Right atrium auricular region (tissue), 2 donors: ENCODE measurements at regions not wholly inside any gene's neighbourhood (a gene's known extent, or its start where the extent isn't known, plus 50 kb on each side); places are given as distances from the start of the nearest gene placed in this dataset.

Experiments used
- DNase-seq: peaks from one replicate; pipeline ENCODE4 v3.0.0-alpha.2; 2019; ENCODE audit warnings: low spot score
- H3K27ac ChIP-seq, 2 donors: fragments of 200-600 bp; sonication (generic); 1 replicate in 1 of 2; 2 replicates in 1 of 2; pipeline ENCODE4 v1.5.1; 2016 to 2019
- H3K27me3 ChIP-seq, 2 donors: fragments of 200-600 bp; sonication (generic); one replicate each; pipeline versions ENCODE4 v1.5.1 to v1.6.0; 2017 to 2019
- H3K36me3 ChIP-seq: fragments of 200-600 bp; sonication (generic); one replicate; pipeline ENCODE4 v1.5.1; 2016
- H3K4me1 ChIP-seq, 2 donors: fragments of 200-600 bp; sonication (generic); one replicate each; pipeline versions ENCODE4 v1.5.1 to v1.6.0; 2017 to 2019
- H3K4me3 ChIP-seq, 2 donors: fragments of 200-600 bp; sonication (generic); 1 replicate in 1 of 2; 2 replicates in 1 of 2; pipeline ENCODE4 v1.5.1; 2017 to 2019; ENCODE audit warnings: mild to moderate bottlenecking in 1 of 2, moderate library complexity in 1 of 2
- H3K9me3 ChIP-seq, 2 donors: fragments of 200-600 bp; sonication (generic); one replicate each; pipeline ENCODE4 v1.5.1; 2019
- CTCF ChIP-seq, 2 donors: fragments of 200-600 bp; sonication (generic); IDR thresholded peaks; one replicate each; pipeline ENCODE4 v1.5.1; 2019; ENCODE audit warnings: antibody characterized with exemption in 2 of 2

GRCh38 chr18:29154758-29155725, 978.1 kb upstream of the CDH2 start:
- H3K36me3 ChIP-seq = no peaks in the 10 kb centered on the region
- no peak overlapping the region for H3K27ac ChIP-seq
- DNase-seq = no peak

DNA sequence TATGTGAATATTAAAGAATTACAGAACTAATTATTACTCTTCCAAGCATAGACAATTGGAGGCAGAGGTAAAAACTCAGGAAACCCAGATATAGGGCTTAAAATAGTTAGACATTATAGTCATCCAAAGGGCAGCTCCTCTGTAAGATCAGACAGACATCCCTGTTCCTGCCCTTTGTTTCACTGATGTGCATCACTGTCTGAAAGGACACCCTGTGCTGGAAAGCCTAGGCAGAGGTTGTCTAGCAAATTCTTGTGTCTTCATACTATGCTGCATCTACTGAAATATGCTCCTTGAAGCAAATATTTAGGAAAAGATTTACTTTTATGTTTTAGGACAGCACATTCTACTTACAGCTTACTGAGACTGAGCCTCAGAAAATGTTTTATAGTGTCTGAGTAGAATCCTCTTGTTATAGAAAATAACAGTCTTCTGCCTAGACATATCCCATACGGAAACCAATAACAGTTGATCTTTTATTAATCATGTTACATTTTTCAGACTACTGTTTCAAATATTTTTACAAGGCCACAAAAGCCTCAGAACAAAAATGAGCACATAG, 977.3 kb upstream of the CDH2 start:
- Histone ChIP-seq H3K27me3 (no peaks in the 10 kb centered on the region), H3K4me3 (no peak overlapping the region), H3K9me3 (no peaks in the 10 kb centered on the region), H3K27ac (no peak overlapping the region), H3K36me3 (no peaks in the 10 kb centered on the region), H3K4me1 (peaks cover 0 to 4% of the 10 kb centered on the region in 2 donors)
- DNase-seq = no peak
- no peak for TF ChIP-seq CTCF (IDR thresholded peaks at IDR 0.05)

More at GRCh38 chr18:29154758-29155725, 978.1 kb upstream of the CDH2 start:
- Histone ChIP-seq H3K9me3 (no peaks in the 10 kb centered on the region), H3K27me3 (no peaks in the 10 kb centered on the region), H3K4me3 (no peak overlapping the region), H3K4me1 (peaks cover 0 to 4% of the 10 kb centered on the region in 2 donors)
- no peak for TF ChIP-seq CTCF (IDR thresholded peaks at IDR 0.05)

DNA sequence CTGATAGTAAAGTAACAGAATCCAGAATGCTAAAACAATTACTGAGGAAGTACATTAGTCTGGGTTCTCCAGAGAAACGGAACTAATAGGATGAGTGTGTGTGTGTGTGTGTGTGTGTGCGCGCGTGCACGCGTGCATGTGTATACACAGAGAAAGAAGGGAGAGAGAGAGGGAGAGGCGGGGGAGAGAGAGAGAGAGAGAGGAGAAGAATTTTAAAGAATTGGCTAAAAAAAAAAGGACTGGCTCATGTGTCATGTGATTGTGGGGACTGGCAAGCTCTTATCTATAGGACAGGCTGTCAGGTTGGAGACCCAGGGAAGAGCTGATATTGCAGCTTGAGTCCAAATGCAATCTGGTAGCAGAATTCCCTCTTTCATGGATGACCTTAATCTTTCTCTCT, 976.2 kb upstream of the CDH2 start:
- H3K4me3 ChIP-seq = no peak overlapping the region
- H3K4me1 ChIP-seq = peaks cover 0 to 4% of the 10 kb centered on the region in 2 donors
- no peak for DNase-seq
- no peaks in the 10 kb centered on the region for H3K36me3 ChIP-seq
- no peak for TF ChIP-seq CTCF (IDR thresholded peaks at IDR 0.05)
- H3K27ac ChIP-seq = no peak overlapping the region
- H3K27me3 ChIP-seq = no peaks in the 10 kb centered on the region
- H3K9me3 ChIP-seq = no peaks in the 10 kb centered on the region

DNA sequence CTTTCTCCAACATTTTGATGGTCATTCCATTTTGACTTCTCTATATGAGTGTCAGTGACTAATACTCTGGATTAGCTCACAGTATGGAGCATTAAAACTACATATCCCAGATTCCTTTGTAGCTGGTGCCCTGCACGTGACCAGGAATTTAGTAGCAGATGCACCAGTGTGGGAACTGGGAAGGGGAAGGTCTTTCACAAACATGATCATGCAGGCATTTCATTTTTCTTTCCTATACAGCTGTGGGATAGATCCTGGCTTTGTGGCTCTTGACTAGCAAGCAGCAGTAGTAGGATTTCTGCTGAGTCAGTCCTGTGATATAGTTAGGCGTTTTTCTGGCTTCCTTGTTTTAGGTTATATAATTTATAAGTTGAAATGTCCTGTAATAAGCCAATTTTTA, 971.0 kb upstream of the CDH2 start:
- Histone ChIP-seq H3K9me3 (no peaks in the 10 kb centered on the region), H3K4me1 (no peaks in the 10 kb centered on the region), H3K4me3 (no peak overlapping the region), H3K27ac (no peak overlapping the region), H3K36me3 (no peaks in the 10 kb centered on the region), H3K27me3 (no peaks in the 10 kb centered on the region)
- no peak for DNase-seq
- TF ChIP-seq CTCF (IDR thresholded peaks at IDR 0.05) = no peak

DNA sequence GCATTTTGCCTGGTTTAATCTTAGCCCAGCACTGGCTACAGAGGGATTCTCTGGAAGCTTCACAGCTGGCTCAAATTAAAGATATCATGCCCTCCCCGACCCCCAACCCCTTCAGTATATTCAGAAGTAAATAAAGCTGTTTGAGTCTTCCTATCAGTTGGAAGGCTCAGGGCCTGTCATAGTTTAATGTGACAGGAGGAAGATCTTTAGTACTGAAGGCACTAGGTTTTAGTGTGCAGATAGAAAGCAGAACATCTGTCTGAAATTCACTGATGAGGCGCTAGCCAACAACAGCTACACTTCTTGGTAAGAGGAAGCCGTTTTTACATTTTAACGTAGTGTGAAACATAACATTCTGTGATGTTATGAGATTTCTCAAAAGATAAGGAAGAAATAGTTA, 969.1 kb upstream of the CDH2 start:
- Histone ChIP-seq H3K4me3 (no peak overlapping the region), H3K9me3 (no peaks in the 10 kb centered on the region), H3K36me3 (no peaks in the 10 kb centered on the region), H3K4me1 (no peaks in the 10 kb centered on the region), H3K27ac (no peak overlapping the region), H3K27me3 (no peaks in the 10 kb centered on the region)
- no peak for DNase-seq
- no peak for TF ChIP-seq CTCF (IDR thresholded peaks at IDR 0.05)
